ENCODE measurements at regions not wholly inside any gene's neighbourhood (a gene's known extent, or its start where the extent isn't known, plus 50 kb on each side); places are given as distances from the start of the nearest gene placed in this dataset.

DNA sequence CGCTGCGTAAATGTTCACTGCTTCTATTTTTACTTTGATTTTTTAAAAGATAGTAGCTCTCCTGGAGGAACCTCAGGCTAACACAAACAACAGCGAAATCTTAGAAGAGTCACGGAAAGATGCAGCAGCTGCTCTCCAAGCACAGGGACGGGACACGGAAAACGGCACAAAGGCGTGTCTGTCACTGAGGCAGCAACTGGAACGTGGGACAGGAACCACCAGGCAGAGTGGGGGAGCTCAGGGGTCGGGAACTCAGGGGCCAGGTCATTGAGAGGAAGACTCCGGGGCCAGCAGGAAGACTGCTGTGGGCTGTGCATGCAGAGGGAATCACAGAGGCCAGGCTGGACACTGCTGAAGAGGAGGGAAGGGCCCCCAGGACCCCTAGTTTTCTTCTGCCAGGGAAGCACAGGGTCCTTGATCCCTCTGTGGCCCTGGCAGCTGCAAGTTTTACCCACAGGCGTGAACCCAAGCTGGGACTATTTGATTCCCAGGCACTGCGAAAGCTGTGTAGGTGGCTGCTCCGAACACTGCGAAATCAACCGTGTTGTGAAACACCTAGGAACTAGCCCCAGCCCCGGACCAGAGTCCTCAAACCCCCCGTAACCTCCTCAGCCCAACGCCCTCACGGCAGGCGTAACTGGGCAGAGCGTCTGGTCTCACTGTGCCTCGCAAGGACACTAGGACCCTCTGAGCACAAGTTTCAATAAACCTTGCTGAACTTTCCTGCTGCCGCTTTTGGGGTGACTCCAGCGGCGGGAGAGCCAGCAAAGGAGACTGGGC is 263.0 kb downstream of the EIPR1 start:
- 92% methylated on average over 26 of the region's 26 CpGs for WGBS (ENCODE audit: insufficient coverage)
- Mint-ChIP-seq H3K4me3 (no peak overlapping the region), H3K27me3 (ENCODE audit: low read depth in 2 of 2) (no peaks in the 10 kb centered on the region), H3K9me3 (no peaks in the 10 kb centered on the region), H3K36me3 (no peaks in the 10 kb centered on the region), H3K27ac (no peak overlapping the region), H3K4me1 (no peaks in the 10 kb centered on the region)
- TF ChIP-seq, protein P1, sequence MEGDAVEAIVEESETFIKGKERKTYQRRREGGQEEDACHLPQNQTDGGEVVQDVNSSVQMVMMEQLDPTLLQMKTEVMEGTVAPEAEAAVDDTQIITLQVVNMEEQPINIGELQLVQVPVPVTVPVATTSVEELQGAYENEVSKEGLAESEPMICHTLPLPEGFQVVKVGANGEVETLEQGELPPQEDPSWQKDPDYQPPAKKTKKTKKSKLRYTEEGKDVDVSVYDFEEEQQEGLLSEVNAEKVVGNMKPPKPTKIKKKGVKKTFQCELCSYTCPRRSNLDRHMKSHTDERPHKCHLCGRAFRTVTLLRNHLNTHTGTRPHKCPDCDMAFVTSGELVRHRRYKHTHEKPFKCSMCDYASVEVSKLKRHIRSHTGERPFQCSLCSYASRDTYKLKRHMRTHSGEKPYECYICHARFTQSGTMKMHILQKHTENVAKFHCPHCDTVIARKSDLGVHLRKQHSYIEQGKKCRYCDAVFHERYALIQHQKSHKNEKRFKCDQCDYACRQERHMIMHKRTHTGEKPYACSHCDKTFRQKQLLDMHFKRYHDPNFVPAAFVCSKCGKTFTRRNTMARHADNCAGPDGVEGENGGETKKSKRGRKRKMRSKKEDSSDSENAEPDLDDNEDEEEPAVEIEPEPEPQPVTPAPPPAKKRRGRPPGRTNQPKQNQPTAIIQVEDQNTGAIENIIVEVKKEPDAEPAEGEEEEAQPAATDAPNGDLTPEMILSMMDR (IDR thresholded peaks at IDR 0.05): no peak
- DNase-seq (no peak), ATAC-seq (no peak)
- no peaks in the 10 kb centered on the region for H3K27me3 ChIP-seq (ENCODE audit: control insufficient read depth, insufficient read depth, low read length)
- intact Hi-C loops (cut with micrococcal nuclease): no loop called here
- H3K27ac ChIP-seq (ENCODE audit: low read length): no peak overlapping the region
- no peaks in the 10 kb centered on the region for H3K4me1 ChIP-seq (ENCODE audit: control insufficient read depth, insufficient read depth, low read length)
- H3K36me3 ChIP-seq (ENCODE audit: control insufficient read depth, insufficient read depth, low read length): no peaks in the 10 kb centered on the region
- no peak overlapping the region for H3K4me3 ChIP-seq (ENCODE audit: low read length)
- no peaks in the 10 kb centered on the region for H3K9me3 ChIP-seq (ENCODE audit: control insufficient read depth, insufficient read depth, low read length)

DNA sequence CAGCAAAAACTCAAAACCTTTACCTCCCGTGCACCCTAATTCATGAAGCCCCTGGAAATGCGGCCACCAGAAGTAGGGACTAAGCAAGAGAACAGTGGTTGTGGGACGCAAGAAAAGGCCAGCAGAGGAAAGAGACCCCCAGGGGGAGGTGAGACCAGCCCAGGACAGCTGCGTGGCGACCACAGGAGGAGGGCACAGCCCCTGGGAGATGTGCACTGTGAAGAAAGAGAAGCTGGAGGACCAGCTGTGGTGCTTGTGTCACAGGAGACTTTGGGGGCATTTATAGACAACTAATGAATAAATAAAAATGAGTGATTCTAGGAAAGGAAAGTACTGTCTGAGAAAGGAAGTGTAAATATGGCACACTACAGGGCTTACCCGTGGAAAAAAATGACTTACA is 263.8 kb downstream of the EIPR1 start:
- no peaks in the 10 kb centered on the region for H3K9me3 ChIP-seq (ENCODE audit: control insufficient read depth, insufficient read depth, low read length)
- DNase-seq: no peak
- no peak for ATAC-seq
- H3K27ac ChIP-seq (ENCODE audit: low read length): no peak overlapping the region
- intact Hi-C loops (cut with micrococcal nuclease): no loop called here
- 65% methylated on average over 6 of the region's 6 CpGs for WGBS (ENCODE audit: insufficient coverage)
- no peaks in the 10 kb centered on the region for H3K27me3 ChIP-seq (ENCODE audit: control insufficient read depth, insufficient read depth, low read length)
- Mint-ChIP-seq H3K9me3 (no peaks in the 10 kb centered on the region), H3K36me3 (no peaks in the 10 kb centered on the region), H3K27ac (no peak overlapping the region), H3K4me3 (no peak overlapping the region), H3K4me1 (no peaks in the 10 kb centered on the region), H3K27me3 (ENCODE audit: low read depth in 2 of 2) (no peaks in the 10 kb centered on the region)
- H3K36me3 ChIP-seq (ENCODE audit: control insufficient read depth, insufficient read depth, low read length): no peaks in the 10 kb centered on the region
- no peak overlapping the region for H3K4me3 ChIP-seq (ENCODE audit: low read length)
- H3K4me1 ChIP-seq (ENCODE audit: control insufficient read depth, insufficient read depth, low read length): no peaks in the 10 kb centered on the region
- TF ChIP-seq, protein P1 (IDR thresholded peaks at IDR 0.05): no peak

DNA sequence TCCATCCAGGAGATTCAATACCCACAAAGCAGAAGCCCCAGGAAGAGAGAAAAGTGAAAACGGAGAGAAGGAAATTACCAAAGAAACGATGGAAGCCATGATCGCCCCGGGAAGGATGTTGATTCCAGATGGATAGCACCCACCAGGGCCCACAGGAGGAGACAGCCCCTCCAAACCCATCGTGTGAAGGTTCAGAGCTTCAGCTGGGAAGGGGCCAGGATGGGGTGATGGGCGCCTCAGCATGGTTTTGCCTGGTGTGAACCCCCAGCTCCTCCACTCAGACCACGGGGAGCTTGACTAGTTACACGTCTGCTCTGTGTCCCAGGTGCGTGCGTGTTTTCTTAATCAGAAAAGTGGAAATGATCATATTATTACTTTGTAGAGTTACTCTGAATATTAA is 264.5 kb downstream of the EIPR1 start:
- H3K4me3 ChIP-seq (ENCODE audit: low read length): no peak overlapping the region
- TF ChIP-seq, protein P1 (IDR thresholded peaks at IDR 0.05): no peak
- no peaks in the 10 kb centered on the region for H3K36me3 ChIP-seq (ENCODE audit: control insufficient read depth, insufficient read depth, low read length)
- Mint-ChIP-seq H3K4me3 (no peak overlapping the region), H3K36me3 (no peaks in the 10 kb centered on the region), H3K27ac (no peak overlapping the region), H3K9me3 (no peaks in the 10 kb centered on the region), H3K4me1 (no peaks in the 10 kb centered on the region), H3K27me3 (ENCODE audit: low read depth in 2 of 2) (no peaks in the 10 kb centered on the region)
- no peak overlapping the region for H3K27ac ChIP-seq (ENCODE audit: low read length)
- no peaks in the 10 kb centered on the region for H3K9me3 ChIP-seq (ENCODE audit: control insufficient read depth, insufficient read depth, low read length)
- no peaks in the 10 kb centered on the region for H3K27me3 ChIP-seq (ENCODE audit: control insufficient read depth, insufficient read depth, low read length)
- ATAC-seq: no peak
- no peak for DNase-seq
- intact Hi-C loops (cut with micrococcal nuclease): no loop called here
- WGBS (ENCODE audit: insufficient coverage): 84% methylated on average over 8 of the region's 10 CpGs
- no peaks in the 10 kb centered on the region for H3K4me1 ChIP-seq (ENCODE audit: control insufficient read depth, insufficient read depth, low read length)

- no peaks in the 10 kb centered on the region for H3K9me3 Mint-ChIP-seq
- no peaks in the 10 kb centered on the region for H3K36me3 Mint-ChIP-seq
- no peaks in the 10 kb centered on the region for H3K4me1 ChIP-seq (ENCODE audit: control insufficient read depth, insufficient read depth, low read length)
- TF ChIP-seq, protein P1 (IDR thresholded peaks at IDR 0.05): no peak
- H3K9me3 ChIP-seq (ENCODE audit: control insufficient read depth, insufficient read depth, low read length): no peaks in the 10 kb centered on the region
- 91% methylated on average over 9 of the region's 10 CpGs for WGBS (ENCODE audit: insufficient coverage)
- H3K4me1 Mint-ChIP-seq: no peaks in the 10 kb centered on the region
- DNase-seq (no peak), ATAC-seq (no peak)
- H3K36me3 ChIP-seq (ENCODE audit: control insufficient read depth, insufficient read depth, low read length): no peaks in the 10 kb centered on the region
- H3K4me3 Mint-ChIP-seq: no peak overlapping the region
- no peaks in the 10 kb centered on the region for H3K27me3 ChIP-seq (ENCODE audit: control insufficient read depth, insufficient read depth, low read length)
- no peak overlapping the region for H3K27ac Mint-ChIP-seq
- H3K27me3 Mint-ChIP-seq (ENCODE audit: low read depth in 2 of 2): no peaks in the 10 kb centered on the region
- no peak overlapping the region for H3K27ac ChIP-seq (ENCODE audit: low read length)
- no peak overlapping the region for H3K4me3 ChIP-seq (ENCODE audit: low read length)
- intact Hi-C loops (cut with micrococcal nuclease): no loop called here
Observed at GRCh38 chr2:3112553-3112952, 265.1 kb downstream of the EIPR1 start.
